ENCODE measurements at regions not wholly inside any gene's neighbourhood (a gene's known extent, or its start where the extent isn't known, plus 50 kb on each side); places are given as distances from the start of the nearest gene placed in this dataset.

DNA sequence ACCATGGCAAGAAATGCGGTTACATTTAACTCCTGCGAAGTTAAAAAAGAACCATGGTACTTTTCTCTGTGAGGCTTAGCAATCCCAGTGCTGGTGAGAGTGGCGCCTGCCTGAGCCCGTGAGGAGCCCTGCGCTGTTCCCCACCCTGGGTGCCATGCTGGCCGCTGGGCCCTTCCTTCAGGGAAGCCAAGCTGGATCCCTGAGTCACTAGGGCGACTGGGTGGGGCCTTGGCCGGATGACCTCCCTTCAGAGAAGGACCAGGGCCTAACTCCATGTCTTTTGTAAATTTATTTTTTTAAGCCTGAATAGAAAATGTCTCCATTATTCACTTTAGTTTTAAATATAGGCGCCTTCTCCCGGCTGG is 209.1 kb downstream of the ERMARD start:
- DNase-seq, result no peak

GRCh38 chr6:169960003-169960344 is 208.6 kb downstream of the ERMARD start:
- DNase-seq, result no peak

DNA sequence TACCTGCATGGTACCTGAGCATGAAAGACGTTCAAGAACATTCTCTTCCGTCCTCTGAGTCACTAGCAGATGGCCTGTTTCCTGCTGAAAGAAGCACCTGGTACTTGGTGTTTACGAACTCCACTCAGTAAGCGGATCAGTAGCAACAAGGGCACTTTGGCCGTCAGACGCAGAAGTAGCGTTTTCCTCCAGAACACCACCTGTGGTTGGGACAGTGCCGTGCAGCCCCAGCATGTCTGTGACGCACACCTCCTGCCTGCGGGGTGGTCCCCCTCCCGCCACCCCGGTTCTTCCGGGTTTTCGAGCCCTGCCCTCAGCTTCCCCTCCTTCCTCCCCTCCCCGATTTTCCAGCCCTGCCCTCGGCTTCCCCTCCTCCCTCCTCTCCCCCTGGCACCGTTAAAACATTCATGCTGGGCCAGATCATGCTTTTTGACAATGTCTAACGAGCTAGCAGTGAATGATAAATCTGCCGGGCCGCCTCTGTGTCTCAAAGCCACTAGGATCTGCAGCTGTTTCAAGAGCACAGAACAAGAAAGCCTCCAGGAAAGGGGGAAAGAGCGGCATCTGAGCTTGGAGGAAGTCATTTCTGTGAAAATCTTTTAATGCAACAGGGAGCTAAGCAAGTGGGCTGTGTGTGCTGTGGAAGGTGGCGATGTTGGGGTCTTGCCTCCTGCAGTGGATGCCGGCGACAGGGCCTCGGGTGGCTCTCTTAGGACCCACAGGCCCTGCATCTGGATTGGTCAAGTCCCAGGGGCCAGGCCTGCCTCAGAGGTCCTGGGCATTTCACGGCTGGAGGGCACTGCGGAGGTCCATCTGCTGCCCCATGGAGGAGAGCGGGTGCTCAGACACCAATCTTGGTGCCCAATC is 207.9 kb downstream of the ERMARD start:
- no peak for DNase-seq

DNA sequence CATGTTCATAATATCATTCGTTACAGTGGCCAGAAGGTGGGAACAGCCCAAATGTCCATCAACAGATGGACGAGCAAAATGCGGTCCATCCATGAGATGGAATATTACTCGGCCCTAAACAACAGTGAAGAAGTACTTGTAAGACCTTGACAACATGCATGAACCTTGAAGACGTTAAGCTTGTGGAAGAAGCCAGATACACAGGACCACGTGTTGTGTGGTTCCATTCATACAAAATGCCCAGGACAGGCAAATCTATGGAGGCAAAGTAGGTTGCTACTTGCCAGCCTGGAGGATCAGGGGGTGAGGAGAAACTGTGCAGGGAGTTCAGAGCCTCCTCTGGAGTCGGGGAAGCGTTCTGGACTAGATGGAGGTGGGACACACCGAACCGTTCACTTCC is 207.1 kb downstream of the ERMARD start:
- no peak for DNase-seq

GRCh38 chr6:169957351-169957963 is 206.0 kb downstream of the ERMARD start:
- DNase-seq, result no peak

GRCh38 chr6:169956580-169956979 is 205.2 kb downstream of the ERMARD start:
- no peak for DNase-seq

DNA sequence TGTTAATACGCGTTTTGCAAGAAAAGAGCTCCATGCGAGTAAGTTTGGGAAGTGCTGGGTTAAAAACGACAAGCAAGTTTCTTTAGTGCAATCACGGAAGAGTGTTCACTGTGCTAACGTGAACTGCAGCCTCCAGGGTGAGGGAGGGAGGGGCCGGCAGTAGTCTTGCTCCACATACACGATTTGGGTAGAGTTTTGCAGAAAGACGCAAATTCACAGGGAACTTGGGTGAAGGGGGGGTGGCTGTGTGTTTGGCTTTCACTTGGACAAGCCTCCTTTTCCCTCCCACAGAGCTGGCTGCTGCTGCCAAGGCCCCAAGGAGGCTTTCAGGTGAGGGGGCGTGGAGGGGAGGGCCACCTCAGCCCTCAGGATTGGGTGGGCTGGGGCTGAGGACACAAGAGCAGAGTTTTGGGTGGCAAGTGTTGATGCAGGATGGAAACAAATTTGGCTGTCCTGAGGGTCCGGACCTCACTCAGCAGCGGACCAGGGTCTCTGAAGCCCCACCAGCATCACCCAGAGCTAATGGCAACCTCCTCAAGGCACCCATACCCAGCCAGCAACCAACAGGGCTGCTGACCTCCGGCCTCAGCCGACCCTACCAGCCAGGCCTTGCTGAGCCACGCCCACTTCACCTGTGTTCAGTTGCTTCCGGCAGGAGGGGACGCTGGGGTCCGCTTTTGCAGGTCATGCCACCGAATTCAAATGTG is 204.5 kb downstream of the ERMARD start:
- no peak for DNase-seq

DNA sequence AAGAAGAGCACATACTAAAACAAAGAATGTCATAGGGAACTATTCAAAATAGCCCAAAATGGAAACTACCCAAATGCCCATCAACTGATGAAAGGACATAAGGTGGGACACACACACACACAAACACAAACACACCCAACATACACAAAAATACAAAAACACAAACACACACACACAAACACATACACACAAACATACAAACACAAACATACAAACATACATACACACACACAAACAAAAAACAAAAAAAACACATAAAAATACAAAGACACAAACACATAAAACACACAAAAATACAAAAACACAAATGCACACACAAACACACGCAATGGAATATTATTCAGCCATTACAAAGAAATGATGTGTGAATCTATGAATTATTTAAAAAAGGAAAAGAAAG is 203.6 kb downstream of the ERMARD start:
- DNase-seq, result no peak

DNA sequence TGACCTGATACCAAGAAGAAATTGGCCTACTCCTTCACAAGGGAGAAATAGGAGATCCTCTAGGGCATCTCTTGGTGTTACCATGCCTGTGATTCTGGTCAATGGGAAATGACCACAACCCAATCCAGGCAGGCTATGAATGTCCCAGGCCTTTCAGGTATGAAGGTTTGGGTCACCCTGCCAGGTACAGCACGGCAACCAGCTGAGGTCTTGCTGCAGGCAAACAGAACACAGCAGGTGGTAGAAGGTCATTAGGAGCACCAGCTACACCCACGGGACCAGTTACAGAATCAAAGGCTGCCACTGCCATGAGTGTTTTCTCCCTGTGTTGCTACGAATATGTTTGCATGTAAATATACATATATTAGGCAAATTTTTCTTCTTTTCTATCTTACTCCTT is 202.3 kb downstream of the ERMARD start:
- no peak for DNase-seq

DNA sequence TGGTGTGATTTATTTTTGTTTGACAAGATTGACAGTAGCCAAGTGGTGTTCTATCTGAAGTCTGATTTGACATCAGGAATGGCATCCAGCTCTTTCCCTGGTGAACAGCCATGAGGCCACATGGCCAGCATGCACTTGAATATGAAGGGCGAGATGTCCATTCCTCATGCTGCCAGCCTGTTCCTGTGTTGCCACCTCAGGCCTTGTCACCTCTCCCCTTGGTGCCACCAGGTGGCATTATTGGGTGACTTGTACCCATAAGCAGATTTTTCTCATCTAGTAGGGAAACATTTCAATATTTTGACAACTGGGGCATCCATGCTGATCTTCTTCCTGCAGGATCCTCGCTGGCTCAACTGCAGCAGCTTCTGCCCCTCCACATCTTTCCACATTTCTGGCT is 199.1 kb downstream of the ERMARD start:
- DNase-seq, result no peak

GRCh38 chr6:169949511-169950097 is 198.2 kb downstream of the ERMARD start:
- no peak for DNase-seq

DNA sequence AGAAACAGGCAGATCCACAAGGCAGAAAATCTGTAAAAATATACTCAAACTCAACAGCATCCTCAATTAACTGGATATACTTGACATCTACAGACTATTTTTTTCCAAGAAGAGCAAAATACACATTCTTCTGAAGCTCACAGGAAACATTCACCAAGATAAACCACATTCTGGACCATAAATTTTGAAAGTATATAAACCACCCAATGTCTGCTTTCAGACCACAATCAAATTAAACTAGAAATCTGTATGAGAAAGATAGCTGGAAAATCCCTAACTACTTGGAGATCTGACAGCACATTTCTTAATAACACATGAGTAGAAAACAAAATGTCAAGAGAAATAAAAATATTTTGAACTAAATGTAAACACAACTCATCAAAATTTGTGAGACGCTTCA is 195.5 kb downstream of the ERMARD start:
- no peak for DNase-seq

DNA sequence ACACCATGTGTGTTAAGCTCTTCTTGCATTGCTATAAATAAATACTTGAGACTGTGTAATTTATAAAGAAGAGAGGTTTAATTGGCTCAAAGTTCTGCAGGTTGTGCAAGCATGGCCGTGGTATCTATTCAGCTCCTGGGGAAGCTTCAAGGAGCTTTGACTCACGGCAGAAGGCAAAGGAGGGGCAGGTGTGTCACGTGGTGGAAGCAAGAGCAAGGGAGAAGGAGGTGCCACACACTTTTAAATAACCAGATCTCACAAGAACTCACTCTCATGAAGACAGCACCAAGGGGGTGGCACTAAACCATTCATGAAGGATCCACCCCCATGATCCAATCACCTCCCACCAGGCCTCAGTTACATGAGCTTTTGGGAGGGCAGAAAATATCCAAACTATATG is 193.7 kb downstream of the ERMARD start:
- DNase-seq, result no peak

- no peak for DNase-seq
These were observed 193.0 kb downstream of the ERMARD start for GRCh38 chr6:169944415-169944814.

- DNase-seq, result no peak
These were observed 192.6 kb downstream of the ERMARD start for GRCh38 chr6:169944061-169944337.

DNA sequence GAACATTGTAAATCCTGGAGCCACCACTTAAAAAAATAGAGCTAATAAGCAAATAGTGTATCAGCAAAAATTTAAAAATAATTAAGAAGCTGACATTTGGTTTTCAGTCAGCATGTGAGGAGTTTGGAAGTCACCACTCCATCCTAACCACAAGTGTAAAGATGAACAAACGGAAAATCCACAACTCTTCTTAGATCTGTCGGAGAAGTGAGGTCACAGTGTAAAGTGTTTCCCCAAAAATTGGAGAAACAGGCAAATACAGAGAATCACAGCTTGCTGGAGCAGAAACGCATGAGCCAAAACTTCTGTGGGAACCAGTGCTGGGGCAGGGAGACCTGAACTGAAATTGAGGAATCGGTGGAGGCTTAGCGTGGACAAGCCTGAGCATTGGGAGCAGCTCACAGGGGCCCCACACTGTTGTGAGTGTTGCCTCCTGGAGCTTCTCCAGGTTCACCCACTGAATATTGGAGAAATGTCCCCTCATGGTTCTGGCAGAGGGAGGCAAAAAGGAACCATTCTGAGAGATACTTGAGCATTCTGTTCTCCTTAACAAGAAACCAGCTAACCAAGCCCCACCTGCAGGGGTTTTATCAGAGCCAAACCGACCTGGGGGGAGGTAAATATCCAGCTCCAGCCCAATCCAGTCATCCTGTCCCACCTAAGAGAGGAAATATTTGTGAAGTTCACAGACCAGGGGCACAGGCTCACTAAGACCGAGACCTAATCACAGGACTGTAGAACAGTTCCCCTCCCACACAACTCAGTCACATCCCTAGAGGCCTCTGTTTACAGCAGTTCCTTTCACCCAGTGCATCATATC is 192.0 kb downstream of the ERMARD start:
- DNase-seq, result no peak

DNA sequence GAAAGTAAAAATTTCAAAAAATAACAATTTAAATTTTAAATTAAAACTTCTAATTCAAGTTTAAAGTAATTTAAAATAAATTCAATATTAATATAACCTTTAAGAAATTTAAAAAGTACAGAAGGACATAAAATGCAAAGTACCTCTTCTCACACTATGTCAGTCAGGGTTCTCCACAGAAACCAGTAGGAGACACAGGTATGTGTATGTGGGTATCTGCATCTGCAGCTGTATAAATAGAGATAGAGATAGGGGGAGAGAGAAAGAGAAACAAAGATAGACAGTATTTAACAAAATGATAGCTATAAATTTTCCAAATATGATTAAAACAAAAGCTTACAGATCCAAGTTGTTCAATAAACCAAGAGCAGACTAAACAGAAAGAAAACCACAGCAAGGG is 190.8 kb downstream of the ERMARD start:
- DNase-seq, result no peak

DNA sequence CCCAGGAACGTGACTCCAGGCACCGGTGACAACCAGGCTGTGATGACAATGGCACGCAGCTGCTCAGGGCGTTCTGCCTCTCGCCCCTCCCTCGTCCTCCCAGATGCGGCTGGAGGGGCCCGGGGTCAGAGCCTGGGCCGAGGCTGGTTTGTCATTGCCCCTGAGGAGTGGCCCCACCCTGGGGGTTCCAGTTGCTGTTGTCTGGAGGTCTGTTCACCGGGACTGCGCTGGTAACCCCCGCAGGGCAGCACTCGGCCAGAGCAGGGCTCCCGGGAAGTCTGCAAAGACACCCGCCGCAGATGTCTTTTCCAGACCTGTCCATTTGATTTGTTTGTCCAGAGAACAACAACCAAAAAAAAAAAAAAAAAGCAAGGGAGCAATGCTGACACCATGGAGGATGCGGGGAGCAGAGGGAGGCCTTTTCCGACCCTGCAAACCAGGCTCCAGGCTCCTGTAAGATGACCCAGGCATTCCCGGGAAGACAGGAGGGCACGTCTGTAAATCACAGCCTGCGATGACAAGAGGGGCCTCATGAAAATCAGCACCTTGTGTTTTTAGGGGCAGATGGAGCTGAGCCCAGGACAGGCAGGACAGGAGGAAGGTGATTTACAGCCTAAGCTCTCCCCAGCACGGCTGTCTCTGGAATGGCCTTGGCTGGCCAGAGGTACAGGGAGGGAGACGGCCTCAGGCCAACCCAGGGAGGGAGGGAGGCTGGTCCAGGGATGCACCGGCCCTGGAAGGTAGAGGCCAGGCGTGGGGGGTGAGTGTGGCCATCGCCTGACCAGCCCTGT is 189.3 kb downstream of the ERMARD start:
- no peak for DNase-seq

DNA sequence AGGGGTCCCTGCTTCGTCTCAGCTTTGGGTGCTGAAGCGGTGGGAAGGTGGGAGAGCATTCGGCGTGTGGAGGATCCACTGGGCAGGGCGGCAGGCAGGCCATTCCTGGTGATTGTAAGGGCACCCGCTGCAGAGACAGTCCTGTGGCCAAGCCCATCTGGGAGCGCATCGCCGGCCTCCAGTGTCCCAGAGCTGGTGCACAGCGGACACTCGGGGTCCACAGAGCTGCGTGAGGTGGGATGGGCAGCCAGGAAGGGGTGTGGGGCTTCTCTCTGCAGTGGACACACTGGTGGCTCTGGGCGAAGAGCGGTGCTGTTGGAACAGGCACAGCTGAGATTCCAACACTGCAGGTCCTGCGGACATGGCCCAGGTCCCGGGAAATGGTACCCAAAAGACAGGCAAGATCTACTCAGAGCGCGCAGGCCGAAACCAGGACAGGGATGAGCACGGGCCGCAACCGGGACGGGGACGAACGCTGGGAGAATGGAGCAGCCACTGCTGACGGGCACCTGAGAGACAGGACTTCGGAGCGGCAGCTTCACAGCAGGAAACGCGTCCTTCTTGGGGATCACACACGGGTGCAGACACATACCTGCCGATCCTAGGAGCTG is 188.2 kb downstream of the ERMARD start:
- DNase-seq, result no peak

DNA sequence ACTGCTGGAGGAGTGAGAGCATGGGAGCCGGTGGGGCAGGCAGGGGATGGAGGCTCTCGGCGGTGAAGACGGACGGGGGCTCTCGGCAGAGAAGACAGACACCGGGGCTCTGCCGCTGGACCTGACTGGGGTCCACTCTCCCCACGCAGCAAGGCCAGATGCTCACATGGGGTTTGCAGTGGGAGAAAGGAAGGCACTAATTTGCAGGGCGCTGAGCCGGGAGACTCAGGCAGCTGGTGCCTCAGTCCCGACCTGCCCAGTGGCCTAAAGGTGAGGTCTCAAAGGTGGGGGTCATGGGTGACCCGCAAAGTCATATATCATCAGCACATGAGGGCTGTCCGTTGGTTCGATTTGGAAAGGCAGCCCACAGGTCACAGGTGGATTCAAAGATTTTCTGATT is 187.3 kb downstream of the ERMARD start:
- DNase-seq, result no peak

DNA sequence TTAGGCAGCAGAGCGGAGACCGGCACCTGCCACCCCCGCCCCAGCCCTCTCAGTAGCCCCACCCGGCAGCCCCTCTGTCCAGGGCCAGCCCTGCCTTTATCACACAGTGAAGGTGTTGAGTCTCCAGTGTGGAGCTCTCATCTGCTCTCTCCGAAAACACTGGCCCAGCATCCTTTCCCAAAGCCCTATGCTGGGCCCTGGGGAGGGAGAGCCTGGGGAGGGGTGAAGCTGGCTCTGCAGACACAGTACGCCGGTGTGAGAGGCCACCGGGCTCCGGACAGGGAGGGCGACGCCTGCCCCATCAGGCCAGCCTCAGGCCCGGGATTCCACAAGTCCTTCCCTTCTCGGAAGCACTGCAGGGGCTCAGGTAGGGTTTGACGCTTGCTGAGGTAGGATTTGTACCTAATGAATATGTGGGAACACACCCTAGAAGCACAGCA is 186.9 kb downstream of the ERMARD start:
- DNase-seq, result no peak

Data from T-helper 9 cell (primary cell).